OCI-LY7 (cell line): ENCODE measurements at regions not wholly inside any gene's neighbourhood (a gene's known extent, or its start where the extent isn't known, plus 50 kb on each side); places are given as distances from the start of the nearest gene placed in this dataset.

Source experiments
- BruUV-seq: library from RNA; stranded (reverse); fragments of 400-500 nt; replicated peaks from 2 replicates; lab custom pipeline; 2021; lab: Mats Ljungman, UMichigan
- CTCF ChIA-PET: fragments of 300-600 bp; sonication (Branson Sonifier 250); formaldehyde crosslinking; loops from one replicate; lab custom pipeline; 2022; ENCODE audit warnings: antibody characterized with exemption; ENCODE audit not compliant: unreplicated experiment; lab: Charles Lee
- POLR2A ChIA-PET: fragments of 300-600 bp; sonication (Branson Sonifier 250); formaldehyde crosslinking; loops from one replicate; lab custom pipeline; 2022; ENCODE audit warnings: antibody characterized with exemption; lab: Charles Lee
- DNase-seq: peaks from one replicate; pipeline ENCODE4 v3.0.0-alpha.2; 2015; ENCODE audit warnings: low spot score
- H2AFZ ChIP-seq: fragments of 200-600 bp; sonication (generic), shearing (Covaris generic); 2 replicates; pipeline ENCODE4 v1.6.1; 2014; ENCODE audit warnings: mild to moderate bottlenecking, antibody characterized with exemption, low read length, moderate library complexity
- H3K27ac ChIP-seq: fragments of 200-600 bp; sonication (generic); 2 replicates; pipeline ENCODE4 v1.5.1; 2014; ENCODE audit warnings: mixed run types, low read depth, mild to moderate bottlenecking, moderate library complexity, low read length, inconsistent platforms; ENCODE audit not compliant: poor library complexity, severe bottlenecking
- H3K36me3 ChIP-seq: fragments of 200-600 bp; sonication (generic); 2 replicates; pipeline ENCODE4 v1.6.1; 2014; ENCODE audit warnings: mild to moderate bottlenecking, antibody characterized with exemption, low read length, moderate library complexity, mixed read lengths; ENCODE audit not compliant: insufficient read depth
- H3K4me1 ChIP-seq: fragments of 200-600 bp; sonication (generic); 2 replicates; pipeline ENCODE4 v1.5.1; 2014; ENCODE audit warnings: mild to moderate bottlenecking, low read length; ENCODE audit not compliant: insufficient read depth, poor library complexity, severe bottlenecking
- H3K4me2 ChIP-seq: fragments of 200-600 bp; sonication (generic); 2 replicates; pipeline ENCODE4 v1.6.1; 2014; ENCODE audit warnings: mild to moderate bottlenecking, low read length
- H3K4me3 ChIP-seq: fragments of 200-600 bp; sonication (generic); 2 replicates; pipeline ENCODE4 v1.5.1; 2014; ENCODE audit warnings: mild to moderate bottlenecking, low read depth, low read length; ENCODE audit not compliant: poor library complexity, severe bottlenecking
- H3K79me2 ChIP-seq: fragments of 200-600 bp; sonication (generic); 2 replicates; pipeline ENCODE4 v1.6.1; 2016; ENCODE audit warnings: low read depth, mild to moderate bottlenecking, low read length, moderate library complexity, mixed read lengths; ENCODE audit not compliant: insufficient read depth
- H3K9me2 ChIP-seq: fragments of 200-600 bp; sonication (generic); 2 replicates; pipeline ENCODE4 v1.6.1; 2016; ENCODE audit warnings: mild to moderate bottlenecking, low read length, mixed read lengths; ENCODE audit not compliant: insufficient read depth
- H3K9me3 ChIP-seq: fragments of 200-600 bp; sonication (generic); 2 replicates; pipeline ENCODE4 v1.6.1; 2014; ENCODE audit warnings: mild to moderate bottlenecking, mixed run types, low read length, mixed read lengths
- H4K20me1 ChIP-seq: fragments of 200-600 bp; sonication (generic); 2 replicates; pipeline ENCODE4 v1.6.1; 2014; ENCODE audit warnings: mild to moderate bottlenecking, antibody characterized with exemption, low read length, moderate library complexity, mixed read lengths; ENCODE audit not compliant: insufficient read depth
- EZH2phosphoT487 ChIP-seq: fragments of 200-600 bp; sonication (generic); IDR thresholded peaks from 2 replicates; pipeline ENCODE4 v1.6.1; 2018; ENCODE audit warnings: low read depth, borderline replicate concordance, mild to moderate bottlenecking, mixed run types, antibody characterized with exemption, low read length, moderate library complexity, mixed read lengths
- intact Hi-C: fragments of 100-400 bp; cut with micrococcal nuclease; formaldehyde crosslinking; loops from one replicate; pipeline ENCODE4 v1.10.0; 2022; ENCODE audit not compliant: unreplicated experiment
- TF ChIP-seq, protein P1 (sequence below): fragments of 200-600 bp; sonication (generic); conservative IDR thresholded peaks from 2 replicates; pipeline ENCODE4 v1.5.1; 2014; ENCODE audit warnings: mild to moderate bottlenecking, antibody characterized with exemption, low read length, moderate library complexity, mixed read lengths

DNA sequence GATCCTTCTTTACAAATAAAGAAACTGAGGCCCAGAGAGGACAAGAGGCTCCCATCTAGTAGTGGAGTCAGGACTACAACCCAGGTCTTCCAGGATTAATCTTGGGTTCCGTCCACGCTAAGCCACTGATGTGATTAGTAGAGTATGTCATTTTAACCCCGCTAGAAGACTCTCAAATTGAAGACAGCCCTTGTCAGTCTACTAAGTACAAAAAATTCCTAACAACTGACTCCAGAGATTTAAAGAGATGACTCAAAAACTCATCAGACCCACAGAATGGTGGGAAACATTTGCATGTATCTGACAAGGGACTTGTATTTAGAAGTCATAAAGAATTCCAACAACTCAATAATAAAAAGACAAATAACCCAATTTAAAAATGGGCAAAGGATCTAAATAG lies 145.3 kb downstream of the CNTN3 start:
- TF ChIP-seq, protein P1, sequence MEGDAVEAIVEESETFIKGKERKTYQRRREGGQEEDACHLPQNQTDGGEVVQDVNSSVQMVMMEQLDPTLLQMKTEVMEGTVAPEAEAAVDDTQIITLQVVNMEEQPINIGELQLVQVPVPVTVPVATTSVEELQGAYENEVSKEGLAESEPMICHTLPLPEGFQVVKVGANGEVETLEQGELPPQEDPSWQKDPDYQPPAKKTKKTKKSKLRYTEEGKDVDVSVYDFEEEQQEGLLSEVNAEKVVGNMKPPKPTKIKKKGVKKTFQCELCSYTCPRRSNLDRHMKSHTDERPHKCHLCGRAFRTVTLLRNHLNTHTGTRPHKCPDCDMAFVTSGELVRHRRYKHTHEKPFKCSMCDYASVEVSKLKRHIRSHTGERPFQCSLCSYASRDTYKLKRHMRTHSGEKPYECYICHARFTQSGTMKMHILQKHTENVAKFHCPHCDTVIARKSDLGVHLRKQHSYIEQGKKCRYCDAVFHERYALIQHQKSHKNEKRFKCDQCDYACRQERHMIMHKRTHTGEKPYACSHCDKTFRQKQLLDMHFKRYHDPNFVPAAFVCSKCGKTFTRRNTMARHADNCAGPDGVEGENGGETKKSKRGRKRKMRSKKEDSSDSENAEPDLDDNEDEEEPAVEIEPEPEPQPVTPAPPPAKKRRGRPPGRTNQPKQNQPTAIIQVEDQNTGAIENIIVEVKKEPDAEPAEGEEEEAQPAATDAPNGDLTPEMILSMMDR, result no peak
- no peak for TF ChIP-seq EZH2phosphoT487
- POLR2A ChIA-PET, result no interaction called here
- intact Hi-C loops, result no loop called here

GRCh38 chr3:74465715-74466410 lies 148.6 kb downstream of the CNTN3 start:
- Histone ChIP-seq H3K79me2 (no peaks in the 10 kb centered on the region), H2AFZ (no peak overlapping the region), H3K9me3 (no peaks in the 10 kb centered on the region), H3K36me3 (no peaks in the 10 kb centered on the region), H3K4me3 (no peak overlapping the region), H3K4me2 (no peak overlapping the region), H4K20me1 (no peaks in the 10 kb centered on the region), H3K27ac (no peak overlapping the region), H3K4me1 (no peaks in the 10 kb centered on the region), H3K9me2 (no peaks in the 10 kb centered on the region)
- no TSS peak for BruUV-seq
- no peak for DNase-seq
- ChIA-PET CTCF (no interaction called here), POLR2A (no interaction called here)
- intact Hi-C loops, result no loop called here
- no peak for TF ChIP-seq EZH2phosphoT487
- TF ChIP-seq, protein P1, result no peak

More for the DNA sequence above, 145.3 kb downstream of the CNTN3 start:
- no TSS peak for BruUV-seq
- DNase-seq, result no peak
- no peaks in the 10 kb centered on the region for H3K9me3 ChIP-seq
- no peaks in the 10 kb centered on the region for H3K9me2 ChIP-seq
- CTCF ChIA-PET, result no interaction called here
- no peaks in the 10 kb centered on the region for H3K79me2 ChIP-seq
- no peak overlapping the region for H3K4me2 ChIP-seq
- no peaks in the 10 kb centered on the region for H3K4me1 ChIP-seq
- no peak overlapping the region for H2AFZ ChIP-seq
- no peaks in the 10 kb centered on the region for H4K20me1 ChIP-seq
- H3K36me3 ChIP-seq, result no peaks in the 10 kb centered on the region
- H3K4me3 ChIP-seq, result no peak overlapping the region
- H3K27ac ChIP-seq, result no peak overlapping the region

- no peak overlapping the region for H3K27ac ChIP-seq
- H3K4me2 ChIP-seq, result no peak overlapping the region
- H3K79me2 ChIP-seq, result no peaks in the 10 kb centered on the region
- no peaks in the 10 kb centered on the region for H3K9me3 ChIP-seq
- no peaks in the 10 kb centered on the region for H3K36me3 ChIP-seq
- no peaks in the 10 kb centered on the region for H3K4me1 ChIP-seq
- no peaks in the 10 kb centered on the region for H4K20me1 ChIP-seq
- no TSS peak for BruUV-seq
- no peak overlapping the region for H3K4me3 ChIP-seq
- TF ChIP-seq, protein P1, result no peak
- TF ChIP-seq EZH2phosphoT487, result no peak
- POLR2A ChIA-PET, result interaction anchor here (1.1 kb wide), 1 partner anchor 62 kb away, joined by 3 read pairs; no protein-coding TSS in a partner anchor
- H3K9me2 ChIP-seq, result no peaks in the 10 kb centered on the region
- no peak for DNase-seq
- H2AFZ ChIP-seq, result no peak overlapping the region
- intact Hi-C loops, result no loop called here
- CTCF ChIA-PET, result no interaction called here
These were observed 150.9 kb downstream of the CNTN3 start for GRCh38 chr3:74463515-74463914.
